Stomach (tissue), 8 donors: ENCODE measurements at regions not wholly inside any gene's neighbourhood (a gene's known extent, or its start where the extent isn't known, plus 50 kb on each side); places are given as distances from the start of the nearest gene placed in this dataset.

ENCODE experiments used
- DNase-seq, 2 donors: peaks; one replicate each; pipeline versions ENCODE4 v3.0.0 to v3.0.0-alpha.2; 2013 to 2019
- H3K27ac ChIP-seq, 5 donors: fragments of 200-600 bp in 4 of 5; sonication (generic) in 4 of 5; one replicate each; pipeline ENCODE4 v1.5.1; 2013 to 2019; ENCODE audit warnings: mild to moderate bottlenecking in 1 of 5, moderate library complexity in 1 of 5
- H3K27me3 ChIP-seq, 3 donors: fragments of 200-600 bp; sonication (generic); one replicate each; pipeline ENCODE4 v1.5.1; 2017 to 2019; ENCODE audit warnings: mixed run types in 1 of 3
- H3K36me3 ChIP-seq, 4 donors: fragments of 200-600 bp; sonication (generic); 1 replicate in 3 of 4; 2 replicates in 1 of 4; pipeline ENCODE4 v1.5.1; 2016 to 2019
- H3K4me1 ChIP-seq, 4 donors: fragments of 200-600 bp; sonication (generic); one replicate each; pipeline ENCODE4 v1.5.1; 2016 to 2019
- H3K4me3 ChIP-seq, 4 donors: fragments of 200-600 bp; sonication (generic) in 3 of 4; one replicate each; pipeline ENCODE4 v1.5.1; 2016 to 2019; ENCODE audit warnings: mild to moderate bottlenecking in 1 of 4
- H3K9me3 ChIP-seq, 4 donors: fragments of 200-600 bp; sonication (generic); one replicate each; pipeline ENCODE4 v1.5.1; 2016 to 2019
- CTCF ChIP-seq, 7 experiments: fragments of 450-650 bp in 4 of 7; fragments of 200-600 bp in 3 of 7; sonication (generic) in 3 of 7; IDR thresholded peaks; one replicate each; pipeline ENCODE4 v1.5.1; 2016 to 2019; ENCODE audit warnings: antibody characterized with exemption in 7 of 7, control low read depth in 2 of 7, mild to moderate bottlenecking in 1 of 7
- EP300 ChIP-seq: sonication (generic); formaldehyde crosslinking; IDR thresholded peaks from one replicate; pipeline ENCODE4 v1.6.1; 2017; ENCODE audit warnings: antibody characterized with exemption
- POLR2A ChIP-seq, 4 donors: fragments of 450-650 bp; IDR thresholded peaks; one replicate each; pipeline ENCODE4 v1.6.1; 2016; ENCODE audit warnings: antibody characterized with exemption in 4 of 4, control low read depth in 2 of 4, mild to moderate bottlenecking in 1 of 4, moderate library complexity in 1 of 4
- POLR2AphosphoS5 ChIP-seq, 3 donors: sonication (generic); formaldehyde crosslinking; IDR thresholded peaks; one replicate each; pipeline ENCODE4 v1.6.1; 2016; ENCODE audit warnings: antibody characterized with exemption in 3 of 3
- WGBS, 5 donors: extraction: QIAGEN DNeasy Blood & Tissue Kit in 3 of 5; methylation state at CpG; one replicate each; pipeline versions ENCODE4 v1.1.5 to v1.1.7; 2013 to 2018; 5-methylcytosine and 5-hydroxymethylcytosine counted together
- intact Hi-C: fragments of 100-400 bp; cut with DNase I; formaldehyde crosslinking; loops from one replicate; pipeline ENCODE4 v1.15.1; 2023; ENCODE audit warnings: low total_unique reads
- donor health status: healthy with polysubstance abuse.
- donor health status: Bipolar disorder and iron deficiency.
- donor health status: healthy.

GRCh38 chrX:44651358-44651757 is 108.7 kb upstream of the FUNDC1 start:
- WGBS, 5 donors = 11 to 53% (median 21%) methylated on average over 2 of the region's 2 CpGs
- no peak for TF ChIP-seq EP300
- TF ChIP-seq POLR2A (IDR thresholded peaks at IDR 0.05) = no peak
- DNase-seq = peak in 1 of 2 donors; percentile 16
- Histone ChIP-seq H3K4me3 (no peak overlapping the region), H3K4me1 (no peaks in the 10 kb centered on the region), H3K27me3 (no peaks in the 10 kb centered on the region), H3K27ac (no peak overlapping the region), H3K36me3 (no peaks in the 10 kb centered on the region), H3K9me3 (no peaks in the 10 kb centered on the region)
- intact Hi-C loops = no loop called here

- Histone ChIP-seq H3K4me3 (no peak overlapping the region), H3K4me1 (no peaks in the 10 kb centered on the region), H3K36me3 (no peaks in the 10 kb centered on the region), H3K27me3 (no peaks in the 10 kb centered on the region), H3K9me3 (no peaks in the 10 kb centered on the region), H3K27ac (no peak overlapping the region)
- no peak for TF ChIP-seq CTCF (IDR thresholded peaks at IDR 0.05)
- DNase-seq = no peak
- intact Hi-C loops = no loop called here
- 78 to 91% (median 87%) methylated on average over 5 of the region's 5 CpGs for WGBS, 5 donors
Observed at GRCh38 chrX:44643723-44644122, 101.1 kb upstream of the FUNDC1 start.

GRCh38 chrX:44637282-44637681 is 94.6 kb upstream of the FUNDC1 start:
- Histone ChIP-seq H3K27me3 (no peaks in the 10 kb centered on the region), H3K4me3 (no peak overlapping the region), H3K36me3 (no peaks in the 10 kb centered on the region), H3K27ac (no peak overlapping the region), H3K4me1 (no peaks in the 10 kb centered on the region), H3K9me3 (no peaks in the 10 kb centered on the region)
- no peak for TF ChIP-seq EP300
- no peak for TF ChIP-seq POLR2AphosphoS5 (IDR thresholded peaks at IDR 0.05)
- TF ChIP-seq CTCF (IDR thresholded peaks at IDR 0.05) = no peak
- TF ChIP-seq POLR2A (IDR thresholded peaks at IDR 0.05) = no peak
- DNase-seq = no peak
- 61 to 87% (median 69%) methylated on average over 1 of the region's 1 CpG for WGBS, 5 donors
- intact Hi-C loops = no loop called here

GRCh38 chrX:44621078-44621477 is 78.4 kb upstream of the FUNDC1 start:
- Histone ChIP-seq H3K27me3 (no peaks in the 10 kb centered on the region), H3K4me1 (no peaks in the 10 kb centered on the region), H3K4me3 (no peak overlapping the region), H3K9me3 (no peaks in the 10 kb centered on the region), H3K27ac (no peak overlapping the region), H3K36me3 (no peaks in the 10 kb centered on the region)
- 65 to 80% (median 65%) methylated on average over 4 of the region's 4 CpGs for WGBS, 5 donors
- peak in 1 of 2 donors; percentile 2 for DNase-seq
- TF ChIP-seq CTCF (IDR thresholded peaks at IDR 0.05) (no peak), POLR2AphosphoS5 (IDR thresholded peaks at IDR 0.05) (no peak), EP300 (no peak), POLR2A (IDR thresholded peaks at IDR 0.05) (no peak)
- intact Hi-C loops = no loop called here

GRCh38 chrX:44619039-44619438 is 76.4 kb upstream of the FUNDC1 start:
- WGBS, 5 donors = 80 to 98% (median 93%) methylated on average over 4 of the region's 4 CpGs
- Histone ChIP-seq H3K27ac (no peak overlapping the region), H3K4me3 (no peak overlapping the region), H3K9me3 (no peaks in the 10 kb centered on the region), H3K4me1 (no peaks in the 10 kb centered on the region), H3K27me3 (no peaks in the 10 kb centered on the region), H3K36me3 (no peaks in the 10 kb centered on the region)
- no peak for DNase-seq
- TF ChIP-seq CTCF (IDR thresholded peaks at IDR 0.05) = no peak
- no peak for TF ChIP-seq POLR2A (IDR thresholded peaks at IDR 0.05)
- TF ChIP-seq EP300 = no peak
- no peak for TF ChIP-seq POLR2AphosphoS5 (IDR thresholded peaks at IDR 0.05)
- intact Hi-C loops = no loop called here
